IMR-90 (cell line): ENCODE measurements at regions not wholly inside any gene's neighbourhood (a gene's known extent, or its start where the extent isn't known, plus 50 kb on each side); places are given as distances from the start of the nearest gene placed in this dataset.

Source experiments
- ATAC-seq: fragments of 200-7000 bp; cut with Tn5 transposase; 2 replicates; pipeline ENCODE4 v1.9.1; 2020; ENCODE audit warnings: low read depth, mild to moderate bottlenecking, moderate library complexity
- BruUV-seq: library from RNA; stranded (reverse); fragments of 400-500 nt; replicated peaks from 2 replicates; lab custom pipeline; 2021; lab: Mats Ljungman, UMichigan
- CTCF ChIA-PET: fragments of 300-600 bp; formaldehyde crosslinking; extraction: SDS; loops from one replicate; lab custom pipeline; 2021; ENCODE audit warnings: antibody characterized with exemption; lab: Yijun Ruan, JAX
- POLR2A ChIA-PET: fragments of 300-600 bp; sonication (Branson Sonifier 250); formaldehyde crosslinking; loops from one replicate; lab custom pipeline; 2022; ENCODE audit warnings: antibody characterized with exemption; ENCODE audit not compliant: unreplicated experiment; lab: Charles Lee
- DNase-seq: peaks from one replicate; pipeline ENCODE4 v3.0.0; 2013
- H2AFZ ChIP-seq: replicated peaks from 2 replicates; pipeline ENCODE3; 2013; ENCODE audit warnings: low read length, mild to moderate bottlenecking; ENCODE audit not compliant: poor library complexity
- H2AK5ac ChIP-seq: 2 replicates; pipeline ENCODE4 v1.6.1; 2013; ENCODE audit warnings: low read depth, low read length, inconsistent platforms
- H2AK9ac ChIP-seq: replicated peaks from 2 replicates; pipeline ENCODE3; 2013; ENCODE audit warnings: mild to moderate bottlenecking, low read depth, low read length, moderate library complexity; ENCODE audit not compliant: poor library complexity
- H2BK120ac ChIP-seq: 2 replicates; pipeline ENCODE4 v1.6.1; 2013; ENCODE audit warnings: low read depth, low read length, inconsistent platforms
- H2BK15ac ChIP-seq: 3 replicates; pipeline ENCODE4 v1.6.1; 2013; ENCODE audit warnings: low read depth, low read length, inconsistent platforms
- H2BK20ac ChIP-seq: 2 replicates; pipeline ENCODE4 v1.6.1; 2013; ENCODE audit warnings: low read depth, mild to moderate bottlenecking, inconsistent platforms, low read length, moderate library complexity
- H2BK5ac ChIP-seq: 2 replicates; pipeline ENCODE4 v1.6.1; 2013; ENCODE audit warnings: mild to moderate bottlenecking, low read depth, low read length, inconsistent platforms; ENCODE audit not compliant: poor library complexity, severe bottlenecking
- H3K14ac ChIP-seq: replicated peaks from 2 replicates; pipeline ENCODE4 v1.6.1; 2013; ENCODE audit warnings: low read depth, low read length, inconsistent platforms
- H3K18ac ChIP-seq: 2 replicates; pipeline ENCODE4 v1.6.1; 2013; ENCODE audit warnings: low read depth, low read length, control low read depth
- H3K23ac ChIP-seq: 2 replicates; pipeline ENCODE4 v1.6.1; 2013; ENCODE audit warnings: low read depth, low read length, inconsistent platforms
- H3K27ac ChIP-seq: 2 replicates; pipeline ENCODE4 v1.5.1; 2013; ENCODE audit warnings: mild to moderate bottlenecking, control low read depth, low read length; ENCODE audit not compliant: insufficient read depth
- H3K27me3 ChIP-seq: 2 replicates; pipeline ENCODE4 v1.6.1; 2013; ENCODE audit warnings: low read length; ENCODE audit not compliant: control insufficient read depth, insufficient read depth
- H3K36me3 ChIP-seq: 2 replicates; pipeline ENCODE4 v1.6.1; 2013; ENCODE audit warnings: low read length, mixed read lengths; ENCODE audit not compliant: control insufficient read depth, insufficient read depth
- H3K4ac ChIP-seq: 2 replicates; pipeline ENCODE4 v1.6.1; 2013; ENCODE audit warnings: low read depth, low read length, inconsistent platforms
- H3K4me1 ChIP-seq: 2 replicates; pipeline ENCODE4 v1.6.1; 2013; ENCODE audit warnings: low read length, mixed read lengths; ENCODE audit not compliant: control insufficient read depth, insufficient read depth
- H3K4me2 ChIP-seq: 2 replicates; pipeline ENCODE4 v1.6.1; 2013; ENCODE audit warnings: low read depth, mild to moderate bottlenecking, control low read depth, low read length, moderate library complexity
- H3K4me3 ChIP-seq: 2 replicates; pipeline ENCODE4 v1.5.1; 2013; ENCODE audit warnings: low read depth, mild to moderate bottlenecking, control low read depth, low read length, moderate library complexity; ENCODE audit not compliant: insufficient read depth
- H3K56ac ChIP-seq: 2 replicates; pipeline ENCODE4 v1.6.1; 2013; ENCODE audit warnings: low read length, inconsistent platforms; ENCODE audit not compliant: insufficient read depth; ENCODE audit errors: extremely low read depth
- H3K79me1 ChIP-seq, 2 experiments: 2 replicates each; pipeline ENCODE4 v1.6.1; 2013; ENCODE audit warnings: low read length in 2 of 2, inconsistent platforms in 1 of 2, low read depth in 1 of 2
- H3K9ac ChIP-seq: 2 replicates; pipeline ENCODE4 v1.6.1; 2013; ENCODE audit warnings: low read depth, low read length, control low read depth
- H3K9me1 ChIP-seq: 2 replicates; pipeline ENCODE4 v1.6.1; 2013; ENCODE audit warnings: low read length, inconsistent platforms; ENCODE audit not compliant: insufficient read depth
- H3K9me3 ChIP-seq: 2 replicates; pipeline ENCODE4 v1.6.1; 2013; ENCODE audit warnings: low read length; ENCODE audit not compliant: control insufficient read depth, insufficient read depth
- H4K20me1 ChIP-seq: 2 replicates; pipeline ENCODE4 v1.6.1; 2013; ENCODE audit warnings: low read length, inconsistent platforms; ENCODE audit not compliant: insufficient read depth
- H4K5ac ChIP-seq: 2 replicates; pipeline ENCODE4 v1.6.1; 2013; ENCODE audit warnings: mild to moderate bottlenecking, low read depth, low read length, control low read depth
- H4K8ac ChIP-seq, 2 experiments: 2 replicates each; pipeline ENCODE4 v1.6.1; 2013; ENCODE audit warnings: low read depth in 2 of 2, low read length in 2 of 2, control low read depth in 1 of 2, inconsistent platforms in 1 of 2
- H4K91ac ChIP-seq: 2 replicates; pipeline ENCODE4 v1.6.1; 2013; ENCODE audit warnings: low read depth, low read length, inconsistent platforms; ENCODE audit not compliant: insufficient read depth
- BHLHE40 ChIP-seq: fragments of 150-350 bp; IDR thresholded peaks from 2 replicates; pipeline ENCODE4 v1.6.1; 2016; ENCODE audit warnings: mild to moderate bottlenecking, low read depth, low read length
- CEBPB ChIP-seq: IDR thresholded peaks from 2 replicates; pipeline ENCODE4 v1.6.1; 2012; ENCODE audit warnings: low read depth, low read length, improper control_type of control experiment
- CTCF ChIP-seq: conservative IDR thresholded peaks from 2 replicates; pipeline ENCODE4 v1.5.1; 2012; ENCODE audit warnings: mild to moderate bottlenecking, low read depth, low read length, improper control_type of control experiment
- ELK1 ChIP-seq: fragments of 150-350 bp; IDR thresholded peaks from 2 replicates; pipeline ENCODE4 v1.6.1; 2016; ENCODE audit warnings: low read depth, mild to moderate bottlenecking, low read length, moderate library complexity, borderline replicate concordance
- FOS ChIP-seq: fragments of 150-350 bp; IDR thresholded peaks from 2 replicates; pipeline ENCODE4 v1.6.1; 2016; ENCODE audit warnings: low read depth, low read length
- MAFK ChIP-seq: IDR thresholded peaks from 2 replicates; pipeline ENCODE4 v1.6.1; 2012; ENCODE audit warnings: low read depth, low read length, improper control_type of control experiment
- MAZ ChIP-seq: IDR thresholded peaks from 2 replicates; pipeline ENCODE4 v1.6.1; 2012; ENCODE audit warnings: low read depth, mild to moderate bottlenecking, low read length, improper control_type of control experiment, moderate library complexity, borderline replicate concordance
- MXI1 ChIP-seq: IDR thresholded peaks from 2 replicates; pipeline ENCODE4 v1.6.1; 2012; ENCODE audit warnings: low read depth, mild to moderate bottlenecking, low read length, moderate library complexity, borderline replicate concordance
- POLR2A ChIP-seq: IDR thresholded peaks from 2 replicates; pipeline ENCODE4 v1.6.1; 2012; ENCODE audit warnings: mild to moderate bottlenecking, low read depth, low read length
- RAD21 ChIP-seq: IDR thresholded peaks from 2 replicates; pipeline ENCODE4 v1.6.1; 2012; ENCODE audit warnings: low read length, improper control_type of control experiment
- RCOR1 ChIP-seq: IDR thresholded peaks from 2 replicates; pipeline ENCODE4 v1.6.1; 2012; ENCODE audit warnings: mild to moderate bottlenecking, low read length, improper control_type of control experiment; ENCODE audit not compliant: insufficient replicate concordance
- RFX5 ChIP-seq: IDR thresholded peaks from 2 replicates; pipeline ENCODE4 v1.8.0; 2012; ENCODE audit warnings: low read depth, mild to moderate bottlenecking, low read length, moderate library complexity
- SMC3 ChIP-seq: fragments of 150-350 bp; IDR thresholded peaks from 2 replicates; pipeline ENCODE4 v1.6.1; 2016; ENCODE audit warnings: low read depth, mild to moderate bottlenecking, antibody characterized with exemption, low read length, moderate library complexity
- USF2 ChIP-seq: fragments of 150-350 bp; IDR thresholded peaks from 2 replicates; pipeline ENCODE4 v1.6.1; 2017; ENCODE audit warnings: mild to moderate bottlenecking, antibody characterized with exemption, low read length, low read depth
- WGBS, 2 experiments: methylation state at CpG; one replicate each; pipeline versions ENCODE4 v1.1.5 to v1.1.7; 2013; ENCODE audit warnings: missing lambda C conversion rate in 2 of 2; ENCODE audit not compliant: insufficient read length in 1 of 2; ENCODE audit errors: extremely low coverage in 2 of 2; 5-methylcytosine and 5-hydroxymethylcytosine counted together
- dilution Hi-C: fragments of 300-500 bp; cut with HindIII; formaldehyde crosslinking; loops from one replicate; pipeline ENCODE4 v1.14.3; 2018; ENCODE audit warnings: low sequenced_read_pairs; ENCODE audit not compliant: unreplicated experiment
- in situ Hi-C: fragments of 300-500 bp; cut with MboI; formaldehyde crosslinking; loops from 3 replicates; pipeline ENCODE4 v1.14.3; 2019; ENCODE audit warnings: low sequenced_read_pairs, inconsistent platforms, mixed read lengths
- intact Hi-C: fragments of 100-400 bp; cut with micrococcal nuclease; formaldehyde crosslinking; loops from 2 replicates; pipeline ENCODE4 v1.10.0; 2022

- Histone ChIP-seq H3K9me1 (no peaks in the 10 kb centered on the region), H3K56ac (no peak overlapping the region), H3K18ac (no peak overlapping the region), H3K9me3 (no peaks in the 10 kb centered on the region), H3K36me3 (no peaks in the 10 kb centered on the region), H2BK15ac (no peak overlapping the region), H4K91ac (no peak overlapping the region), H3K79me1 (peaks cover 9 to 10% of the 10 kb centered on the region in 2 experiments; a peak in 3 of 4 replicates), H2BK20ac (no peak overlapping the region), H2AK5ac (no peak overlapping the region), H2AK9ac (no peak overlapping the region), H2AFZ (no peak overlapping the region), H3K23ac (no peak overlapping the region), H2BK120ac (no peak overlapping the region), H4K20me1 (no peaks in the 10 kb centered on the region), H3K27me3 (no peaks in the 10 kb centered on the region), H3K4me1 (no peaks in the 10 kb centered on the region), H3K14ac (no peak overlapping the region), H3K9ac (no peak overlapping the region), H3K4ac (no peak overlapping the region), H3K27ac (no peak overlapping the region), H4K5ac (no peak overlapping the region), H3K4me2 (no peak overlapping the region), H3K4me3 (no peak overlapping the region), H4K8ac (no peak overlapping the region), H2BK5ac (peak overlapping the region; percentile 4)
- dilution Hi-C loops (no loop called here), in situ Hi-C loops (no loop called here), intact Hi-C loops (no loop called here)
- BruUV-seq, result no TSS peak
- POLR2A ChIA-PET, result no interaction called here
- TF ChIP-seq RCOR1, result no peak
- no peak for TF ChIP-seq CTCF
- TF ChIP-seq POLR2A, result no peak
- TF ChIP-seq ELK1, result no peak
- TF ChIP-seq MXI1, result no peak
- TF ChIP-seq MAZ, result no peak
- no peak for TF ChIP-seq SMC3
- no peak for TF ChIP-seq USF2
- TF ChIP-seq MAFK, result no peak
- TF ChIP-seq BHLHE40, result no peak
- no peak for TF ChIP-seq RFX5
- TF ChIP-seq FOS, result no peak
- TF ChIP-seq RAD21, result no peak
- no peak for TF ChIP-seq CEBPB
- no peak for ATAC-seq
- CTCF ChIA-PET, result no interaction called here
- no peak for DNase-seq
- no CpG with 5 or more reads among the region's 1 CpG for WGBS, 2 experiments
Measured at GRCh38 chr3:174483254-174483653, 375.9 kb upstream of the NAALADL2 start.
